Type B pancreatic cell (in vitro differentiated cells): ENCODE measurements at regions not wholly inside any gene's neighbourhood (a gene's known extent, or its start where the extent isn't known, plus 50 kb on each side); places are given as distances from the start of the nearest gene placed in this dataset.

ENCODE experiments used
- DNase-seq: peaks from one replicate; pipeline ENCODE4 v3.0.0; 2021; ENCODE audit warnings: mixed read lengths; ENCODE audit not compliant: unreplicated experiment; ENCODE audit errors: extremely low spot score
- H3K27ac Mint-ChIP-seq: 2 replicates; pipeline ENCODE4 v1.8.0; 2021; ENCODE audit warnings: mild to moderate bottlenecking, mixed read lengths
- H3K27me3 Mint-ChIP-seq: 2 replicates; pipeline ENCODE4 v1.8.0; 2021; ENCODE audit warnings: mixed read lengths
- H3K36me3 Mint-ChIP-seq: 2 replicates; pipeline ENCODE4 v1.8.0; 2021; ENCODE audit warnings: mixed read lengths
- H3K4me1 Mint-ChIP-seq: one replicate; pipeline ENCODE4 v1.8.0; 2021; ENCODE audit warnings: mixed read lengths; ENCODE audit not compliant: unreplicated experiment
- H3K4me3 Mint-ChIP-seq: 2 replicates; pipeline ENCODE4 v1.8.0; 2021; ENCODE audit warnings: mild to moderate bottlenecking, mixed read lengths
- H3K9me3 Mint-ChIP-seq: 2 replicates; pipeline ENCODE4 v1.8.0; 2021; ENCODE audit warnings: mixed read lengths
- TF ChIP-seq, protein P1 (sequence below): fragments of 200-600 bp; sonication (generic); conservative IDR thresholded peaks from 2 replicates; pipeline ENCODE4 v1.5.0; 2021; ENCODE audit warnings: antibody characterized with exemption, mild to moderate bottlenecking

DNA sequence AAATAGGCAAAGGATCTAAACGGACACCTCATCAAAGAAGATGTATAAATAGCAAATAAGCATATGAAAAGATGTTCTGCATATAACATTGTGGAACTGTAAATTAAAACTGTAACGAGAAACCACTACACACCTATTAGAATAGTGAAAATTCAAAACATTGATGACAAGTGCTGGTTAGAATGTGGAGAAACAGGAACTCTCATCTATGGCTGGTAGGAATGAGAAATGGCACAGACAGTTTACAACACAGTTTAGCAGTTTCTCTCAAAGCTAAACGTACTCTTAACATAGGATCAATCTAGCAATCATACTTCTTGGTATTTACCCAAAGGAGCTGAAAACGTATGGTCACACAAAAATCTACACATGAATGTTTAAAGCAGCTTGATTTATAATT, 126.2 kb downstream of the TRIB2 start:
- H3K27me3 Mint-ChIP-seq = no peaks in the 10 kb centered on the region
- no peak for DNase-seq
- H3K36me3 Mint-ChIP-seq = no peaks in the 10 kb centered on the region
- H3K27ac Mint-ChIP-seq = peak overlapping the region; percentile 70
- TF ChIP-seq, protein P1, sequence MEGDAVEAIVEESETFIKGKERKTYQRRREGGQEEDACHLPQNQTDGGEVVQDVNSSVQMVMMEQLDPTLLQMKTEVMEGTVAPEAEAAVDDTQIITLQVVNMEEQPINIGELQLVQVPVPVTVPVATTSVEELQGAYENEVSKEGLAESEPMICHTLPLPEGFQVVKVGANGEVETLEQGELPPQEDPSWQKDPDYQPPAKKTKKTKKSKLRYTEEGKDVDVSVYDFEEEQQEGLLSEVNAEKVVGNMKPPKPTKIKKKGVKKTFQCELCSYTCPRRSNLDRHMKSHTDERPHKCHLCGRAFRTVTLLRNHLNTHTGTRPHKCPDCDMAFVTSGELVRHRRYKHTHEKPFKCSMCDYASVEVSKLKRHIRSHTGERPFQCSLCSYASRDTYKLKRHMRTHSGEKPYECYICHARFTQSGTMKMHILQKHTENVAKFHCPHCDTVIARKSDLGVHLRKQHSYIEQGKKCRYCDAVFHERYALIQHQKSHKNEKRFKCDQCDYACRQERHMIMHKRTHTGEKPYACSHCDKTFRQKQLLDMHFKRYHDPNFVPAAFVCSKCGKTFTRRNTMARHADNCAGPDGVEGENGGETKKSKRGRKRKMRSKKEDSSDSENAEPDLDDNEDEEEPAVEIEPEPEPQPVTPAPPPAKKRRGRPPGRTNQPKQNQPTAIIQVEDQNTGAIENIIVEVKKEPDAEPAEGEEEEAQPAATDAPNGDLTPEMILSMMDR = no peak
- peaks cover 6% of the 10 kb centered on the region for H3K4me1 Mint-ChIP-seq
- no peak overlapping the region for H3K4me3 Mint-ChIP-seq
- H3K9me3 Mint-ChIP-seq = peaks cover 8% of the 10 kb centered on the region

DNA sequence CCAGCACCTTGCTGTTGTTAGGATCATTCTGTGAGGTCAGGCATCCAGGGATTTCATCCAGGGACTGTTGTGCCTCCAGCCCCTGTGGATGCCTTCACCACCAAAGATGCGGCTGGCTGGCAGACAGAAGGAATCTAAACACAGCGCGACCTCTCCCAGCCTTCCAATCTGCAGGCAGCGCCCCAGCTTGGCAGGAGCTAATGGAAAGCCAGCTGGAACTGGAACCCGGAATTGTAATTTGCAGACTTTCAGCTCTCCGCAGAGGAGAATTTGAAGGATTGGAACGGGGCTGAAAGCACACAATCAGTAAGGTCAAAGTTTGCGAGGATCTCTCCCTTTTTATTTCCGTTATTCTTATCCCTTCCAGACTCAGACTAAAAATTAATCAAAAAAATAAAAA, 127.8 kb downstream of the TRIB2 start:
- TF ChIP-seq, protein P1 = no peak
- Mint-ChIP-seq H3K27ac (no peak overlapping the region), H3K27me3 (no peaks in the 10 kb centered on the region), H3K4me3 (no peak overlapping the region), H3K9me3 (peaks cover 8% of the 10 kb centered on the region), H3K4me1 (peaks cover 6% of the 10 kb centered on the region), H3K36me3 (no peaks in the 10 kb centered on the region)
- no peak for DNase-seq

DNA sequence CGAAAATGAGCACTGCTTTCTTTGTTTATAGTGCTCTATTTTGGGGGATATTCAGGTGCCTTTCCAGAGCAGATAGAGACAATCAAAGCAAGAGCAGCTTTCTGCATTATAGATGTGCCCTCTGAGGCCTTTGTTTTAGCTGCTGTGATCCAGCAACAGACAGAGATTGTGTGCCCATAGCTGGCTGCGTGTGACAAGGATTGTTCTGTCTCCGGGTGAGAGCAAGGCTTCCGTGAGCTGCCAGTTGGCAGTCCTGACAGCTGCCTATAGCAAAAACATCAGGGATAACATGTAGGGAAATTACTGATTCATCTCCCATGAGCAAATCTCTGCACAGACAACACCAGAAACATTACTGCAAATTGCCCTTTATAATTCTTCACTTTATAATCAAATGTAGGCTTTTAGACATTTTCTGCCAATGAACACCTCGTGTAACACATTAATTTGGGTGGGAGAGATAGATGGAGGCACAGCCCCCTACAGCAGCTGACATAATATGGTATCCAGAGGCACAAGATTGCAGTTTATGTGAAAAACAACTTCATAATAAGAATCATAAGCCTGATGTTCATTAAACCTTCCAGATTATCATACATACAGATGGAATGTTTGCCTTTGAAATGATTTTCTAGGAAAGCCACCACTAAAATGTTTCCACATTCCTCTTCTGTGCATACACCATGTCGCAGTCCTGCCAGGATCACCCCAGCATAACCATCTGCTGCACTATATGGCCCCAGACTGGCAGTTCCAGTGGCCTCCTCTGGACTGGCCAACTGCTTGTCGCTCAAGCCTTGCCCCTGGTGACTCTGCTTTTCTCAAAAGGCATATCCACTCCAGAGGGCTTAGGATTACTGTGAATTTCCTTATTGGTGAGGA, 131.2 kb downstream of the TRIB2 start:
- H3K36me3 Mint-ChIP-seq = no peaks in the 10 kb centered on the region
- no peak overlapping the region for H3K4me3 Mint-ChIP-seq
- TF ChIP-seq, protein P1 = no peak
- peaks cover 6% of the 10 kb centered on the region for H3K4me1 Mint-ChIP-seq
- no peak for DNase-seq
- H3K9me3 Mint-ChIP-seq = peaks cover 3% of the 10 kb centered on the region
- no peaks in the 10 kb centered on the region for H3K27me3 Mint-ChIP-seq
- no peak overlapping the region for H3K27ac Mint-ChIP-seq

DNA sequence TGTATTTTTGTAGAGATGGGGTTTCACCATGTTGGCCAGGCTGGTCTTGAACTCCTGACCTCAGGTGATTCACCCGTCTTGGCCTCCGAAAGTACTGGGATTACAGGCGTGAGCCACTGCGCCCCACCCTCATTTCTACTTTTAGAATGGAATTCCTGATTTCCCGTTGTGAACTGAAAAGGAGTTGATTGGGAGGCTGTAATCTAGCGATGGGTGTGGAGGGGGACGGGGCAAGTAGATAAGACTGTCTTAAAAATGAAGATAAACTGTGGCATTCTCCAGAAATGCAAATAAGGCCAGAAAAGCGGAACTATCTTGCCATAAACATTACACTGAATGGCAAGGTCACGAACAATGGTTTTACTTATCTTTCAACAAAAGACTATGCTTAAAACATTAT, 135.4 kb downstream of the TRIB2 start:
- no peak overlapping the region for H3K4me3 Mint-ChIP-seq
- H3K4me1 Mint-ChIP-seq = no peaks in the 10 kb centered on the region
- no peak overlapping the region for H3K27ac Mint-ChIP-seq
- TF ChIP-seq, protein P1 = no peak
- H3K36me3 Mint-ChIP-seq = no peaks in the 10 kb centered on the region
- DNase-seq = no peak
- H3K9me3 Mint-ChIP-seq = no peaks in the 10 kb centered on the region
- H3K27me3 Mint-ChIP-seq = no peaks in the 10 kb centered on the region

DNA sequence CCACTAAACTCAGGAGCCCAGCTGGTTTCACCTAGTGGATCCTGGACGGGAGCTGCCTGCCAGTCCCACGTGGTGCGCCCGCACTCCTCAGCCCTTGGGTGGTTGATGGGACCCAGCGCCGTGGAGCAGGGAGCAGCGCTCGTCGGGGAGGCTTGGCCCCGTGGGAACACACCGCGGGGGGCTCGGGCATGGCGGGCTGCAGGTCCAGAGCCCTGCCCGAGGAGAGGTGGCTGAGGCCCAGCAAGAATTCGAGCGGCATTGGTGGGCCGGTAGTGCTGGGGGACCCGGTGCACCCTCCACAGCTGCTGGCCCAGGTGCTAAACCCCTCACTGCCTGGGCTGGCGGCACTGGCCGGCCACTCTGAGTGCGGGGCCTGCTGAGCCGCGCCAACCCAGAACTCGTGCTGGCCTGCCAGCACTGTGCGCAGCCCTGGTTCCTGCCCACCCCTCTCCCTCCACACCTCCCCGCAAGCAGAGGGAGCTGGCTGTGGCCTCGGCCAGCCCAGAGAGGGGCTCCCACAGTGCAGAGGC, 137.3 kb downstream of the TRIB2 start:
- Mint-ChIP-seq H3K27me3 (no peaks in the 10 kb centered on the region), H3K4me3 (no peak overlapping the region), H3K4me1 (no peaks in the 10 kb centered on the region), H3K9me3 (no peaks in the 10 kb centered on the region), H3K36me3 (no peaks in the 10 kb centered on the region), H3K27ac (no peak overlapping the region)
- no peak for DNase-seq
- TF ChIP-seq, protein P1 = no peak
